ENCODE measurements at regions not wholly inside any gene's neighbourhood (a gene's known extent, or its start where the extent isn't known, plus 50 kb on each side); places are given as distances from the start of the nearest gene placed in this dataset.
"Not testable (repeated sequence)": the region's sequence is repeated elsewhere in the genome, so short reads cannot be mapped to it uniquely, and the experiment has no call there.

- no peak for ATAC-seq
These were observed 162.4 kb downstream of the DDX1 start for GRCh38 chr2:15753811-15754702.

- no peak for ATAC-seq
These were observed 163.0 kb downstream of the DDX1 start for GRCh38 chr2:15754703-15755099.

- ATAC-seq: no peak
These were observed 163.9 kb downstream of the DDX1 start for GRCh38 chr2:15755528-15755927.

GRCh38 chr2:15756011-15756550, 164.4 kb downstream of the DDX1 start:
- no peak for ATAC-seq

- ATAC-seq: no peak
These were observed 165.5 kb downstream of the DDX1 start for GRCh38 chr2:15756882-15757819.

- no peak for ATAC-seq
These were observed 166.3 kb downstream of the DDX1 start for GRCh38 chr2:15757820-15758586.

- ATAC-seq: no peak
These were observed 167.2 kb downstream of the DDX1 start for GRCh38 chr2:15758848-15759247.

GRCh38 chr2:15759385-15759784, 167.7 kb downstream of the DDX1 start:
- no peak for ATAC-seq

GRCh38 chr2:15759791-15760190, 168.1 kb downstream of the DDX1 start:
- ATAC-seq: not testable (repeated sequence)

GRCh38 chr2:15760232-15760910, 168.7 kb downstream of the DDX1 start:
- no peak for ATAC-seq

GRCh38 chr2:15761056-15761455, 169.4 kb downstream of the DDX1 start:
- no peak for ATAC-seq

GRCh38 chr2:15761910-15762309, 170.2 kb downstream of the DDX1 start:
- no peak for ATAC-seq

- no peak for ATAC-seq
These were observed 170.8 kb downstream of the DDX1 start for GRCh38 chr2:15762449-15762848.

- no peak for ATAC-seq
These were observed 171.6 kb downstream of the DDX1 start for GRCh38 chr2:15763106-15763821.

GRCh38 chr2:15763822-15764682, 172.4 kb downstream of the DDX1 start:
- ATAC-seq: no peak

- ATAC-seq: no peak
These were observed 173.0 kb downstream of the DDX1 start for GRCh38 chr2:15764683-15765011.

GRCh38 chr2:15765211-15765610, 173.5 kb downstream of the DDX1 start:
- ATAC-seq: no peak

GRCh38 chr2:15765686-15766302, 174.1 kb downstream of the DDX1 start:
- no peak for ATAC-seq

- no peak for ATAC-seq
These were observed 174.0 kb upstream of the MYCN start for GRCh38 chr2:15766303-15766861.
